Tibial nerve (tissue), 4 donors: ENCODE measurements at regions not wholly inside any gene's neighbourhood (a gene's known extent, or its start where the extent isn't known, plus 50 kb on each side); places are given as distances from the start of the nearest gene placed in this dataset.
A peak's percentile ranks its signal among the peaks of the same experiment; 100 is the strongest.
"Not testable (repeated sequence)": the region's sequence is repeated elsewhere in the genome, so short reads cannot be mapped to it uniquely, and the experiment has no call there.

ENCODE experiments used
- DNase-seq, 2 donors: peaks; one replicate each; pipeline ENCODE4 v3.0.0-alpha.2; 2019; ENCODE audit warnings: low spot score in 2 of 2
- H3K27ac ChIP-seq, 4 donors: fragments of 200-600 bp; sonication (generic) in 3 of 4; one replicate each; pipeline ENCODE4 v1.5.1; 2017 to 2019; ENCODE audit warnings: mild to moderate bottlenecking in 1 of 4
- H3K27me3 ChIP-seq, 2 donors: fragments of 200-600 bp; sonication (generic) in 1 of 2; one replicate each; pipeline versions ENCODE4 v1.5.1 to v1.6.0; 2017 to 2019
- H3K36me3 ChIP-seq, 3 donors: fragments of 200-600 bp; sonication (generic); one replicate each; pipeline ENCODE4 v1.5.1; 2018 to 2019
- H3K4me1 ChIP-seq, 4 donors: fragments of 200-600 bp; sonication (generic) in 3 of 4; one replicate each; pipeline ENCODE4 v1.5.1; 2017 to 2019
- H3K4me3 ChIP-seq, 4 donors: fragments of 200-600 bp; sonication (generic) in 3 of 4; one replicate each; pipeline ENCODE4 v1.5.1; 2017 to 2019; ENCODE audit warnings: mild to moderate bottlenecking in 1 of 4, moderate library complexity in 1 of 4
- H3K9me3 ChIP-seq, 4 donors: fragments of 200-600 bp; sonication (generic) in 3 of 4; one replicate each; pipeline ENCODE4 v1.5.1; 2017 to 2019
- EP300 ChIP-seq, 2 donors: sonication (generic); formaldehyde crosslinking; IDR thresholded peaks; one replicate each; pipeline ENCODE4 v1.6.1; 2017; ENCODE audit warnings: antibody characterized with exemption in 2 of 2, mild to moderate bottlenecking in 1 of 2
- POLR2A ChIP-seq, 2 donors: fragments of 450-650 bp; IDR thresholded peaks; one replicate each; pipeline ENCODE4 v1.6.1; 2017; ENCODE audit warnings: antibody characterized with exemption in 2 of 2, mild to moderate bottlenecking in 2 of 2, moderate library complexity in 2 of 2
- WGBS, 2 donors: methylation state at CpG; one replicate each; pipeline ENCODE4 v1.1.5; 2018; 5-methylcytosine and 5-hydroxymethylcytosine counted together
- TF ChIP-seq, protein P1 (sequence below), 5 experiments: fragments of 200-600 bp in 3 of 5; fragments of 450-650 bp in 2 of 5; sonication (generic) in 3 of 5; IDR thresholded peaks; one replicate each; pipeline ENCODE4 v1.5.1; 2016 to 2019; ENCODE audit warnings: antibody characterized with exemption in 5 of 5, mild to moderate bottlenecking in 3 of 5, moderate library complexity in 2 of 5

DNA sequence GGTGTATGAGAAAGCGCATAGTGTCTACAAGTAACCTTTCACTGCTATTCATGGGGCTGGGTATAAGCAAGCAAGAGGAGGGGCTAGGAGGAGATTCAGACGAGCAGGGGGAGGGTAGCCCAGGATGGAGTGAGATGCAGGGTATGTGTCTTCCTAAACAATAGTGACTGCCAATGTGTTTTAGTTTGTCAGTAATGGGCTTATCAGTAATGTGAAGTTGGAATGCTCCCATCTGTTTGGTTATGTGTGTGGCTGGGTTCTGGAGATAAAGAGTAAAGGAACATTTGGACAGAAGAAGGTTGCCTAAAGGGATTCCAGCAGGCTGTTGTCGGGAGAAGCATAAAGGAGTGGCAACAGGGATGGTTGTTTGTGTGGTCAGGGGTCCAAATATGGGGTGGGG lies 62.7 kb upstream of the EZR start:
- WGBS, 2 donors = 66 to 71% methylated on average over 3 of the region's 3 CpGs
- not testable (repeated sequence) for H3K4me3 ChIP-seq, H3K27me3 ChIP-seq, H3K36me3 ChIP-seq, H3K27ac ChIP-seq, DNase-seq
- Histone ChIP-seq H3K4me1 (peaks cover 0 to 10% (median 0%) of the 10 kb centered on the region in 4 donors), H3K9me3 (peaks cover 0 to 18% (median 0%) of the 10 kb centered on the region in 4 donors)

DNA sequence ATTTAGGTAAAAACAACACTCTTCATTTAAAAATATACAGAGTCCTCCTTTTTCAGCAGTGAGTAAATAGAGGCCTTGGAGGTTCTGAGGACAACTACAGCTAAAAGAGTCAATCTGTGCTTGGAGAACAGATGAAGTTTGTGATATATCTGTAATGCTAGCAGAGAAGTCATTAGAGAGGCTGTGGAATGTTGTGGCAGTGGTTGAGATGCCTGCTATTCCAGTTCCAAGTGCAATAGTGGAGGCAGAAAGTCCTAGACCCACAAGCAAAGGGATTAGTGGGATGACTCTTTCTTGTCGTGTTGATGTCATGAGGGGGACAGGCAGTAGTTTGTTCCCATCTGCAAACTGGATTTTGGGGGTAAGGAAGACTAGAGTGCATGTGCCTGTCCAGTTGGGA lies 62.1 kb upstream of the EZR start:
- DNase-seq, H3K27me3 ChIP-seq, H3K36me3 ChIP-seq, H3K4me3 ChIP-seq, H3K27ac ChIP-seq, H3K4me1 ChIP-seq: not testable (repeated sequence)
- 76 to 82% methylated on average over 1 of the region's 1 CpG for WGBS, 2 donors
- H3K9me3 ChIP-seq = peaks cover 0 to 22% (median 0%) of the 10 kb centered on the region in 4 donors

DNA sequence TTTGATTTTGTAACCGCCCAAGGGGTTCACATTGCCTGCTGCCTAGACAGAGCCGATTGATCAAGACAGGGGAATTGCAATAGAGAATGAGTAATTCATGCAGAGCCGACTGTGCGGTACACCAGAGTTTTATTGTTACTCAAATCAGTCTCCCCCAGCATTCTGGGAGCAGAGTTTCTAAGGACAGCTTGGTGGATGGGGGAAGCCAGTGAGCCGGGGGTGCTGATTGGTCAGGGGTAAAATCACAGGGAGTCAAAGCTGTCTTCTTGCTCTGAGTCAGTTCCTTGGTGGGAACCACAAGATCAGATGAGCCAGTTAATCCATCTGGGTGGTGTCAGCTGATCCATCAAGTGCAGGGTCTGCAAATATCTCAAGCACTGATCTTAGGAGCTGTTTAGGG lies 60.0 kb upstream of the EZR start:
- H3K4me3 ChIP-seq = no peak overlapping the region
- no peak for DNase-seq
- TF ChIP-seq POLR2A (IDR thresholded peaks at IDR 0.05) = no peak
- TF ChIP-seq EP300 (IDR thresholded peaks at IDR 0.05) = no peak
- TF ChIP-seq, protein P1, sequence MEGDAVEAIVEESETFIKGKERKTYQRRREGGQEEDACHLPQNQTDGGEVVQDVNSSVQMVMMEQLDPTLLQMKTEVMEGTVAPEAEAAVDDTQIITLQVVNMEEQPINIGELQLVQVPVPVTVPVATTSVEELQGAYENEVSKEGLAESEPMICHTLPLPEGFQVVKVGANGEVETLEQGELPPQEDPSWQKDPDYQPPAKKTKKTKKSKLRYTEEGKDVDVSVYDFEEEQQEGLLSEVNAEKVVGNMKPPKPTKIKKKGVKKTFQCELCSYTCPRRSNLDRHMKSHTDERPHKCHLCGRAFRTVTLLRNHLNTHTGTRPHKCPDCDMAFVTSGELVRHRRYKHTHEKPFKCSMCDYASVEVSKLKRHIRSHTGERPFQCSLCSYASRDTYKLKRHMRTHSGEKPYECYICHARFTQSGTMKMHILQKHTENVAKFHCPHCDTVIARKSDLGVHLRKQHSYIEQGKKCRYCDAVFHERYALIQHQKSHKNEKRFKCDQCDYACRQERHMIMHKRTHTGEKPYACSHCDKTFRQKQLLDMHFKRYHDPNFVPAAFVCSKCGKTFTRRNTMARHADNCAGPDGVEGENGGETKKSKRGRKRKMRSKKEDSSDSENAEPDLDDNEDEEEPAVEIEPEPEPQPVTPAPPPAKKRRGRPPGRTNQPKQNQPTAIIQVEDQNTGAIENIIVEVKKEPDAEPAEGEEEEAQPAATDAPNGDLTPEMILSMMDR (IDR thresholded peaks at IDR 0.05) = no peak
- 76 to 87% methylated on average over 5 of the region's 5 CpGs for WGBS, 2 donors
- no peaks in the 10 kb centered on the region for H3K36me3 ChIP-seq
- H3K4me1 ChIP-seq = no peaks in the 10 kb centered on the region
- peaks cover 0 to 22% (median 0%) of the 10 kb centered on the region in 4 donors for H3K9me3 ChIP-seq
- no peaks in the 10 kb centered on the region for H3K27me3 ChIP-seq
- no peak overlapping the region for H3K27ac ChIP-seq

DNA sequence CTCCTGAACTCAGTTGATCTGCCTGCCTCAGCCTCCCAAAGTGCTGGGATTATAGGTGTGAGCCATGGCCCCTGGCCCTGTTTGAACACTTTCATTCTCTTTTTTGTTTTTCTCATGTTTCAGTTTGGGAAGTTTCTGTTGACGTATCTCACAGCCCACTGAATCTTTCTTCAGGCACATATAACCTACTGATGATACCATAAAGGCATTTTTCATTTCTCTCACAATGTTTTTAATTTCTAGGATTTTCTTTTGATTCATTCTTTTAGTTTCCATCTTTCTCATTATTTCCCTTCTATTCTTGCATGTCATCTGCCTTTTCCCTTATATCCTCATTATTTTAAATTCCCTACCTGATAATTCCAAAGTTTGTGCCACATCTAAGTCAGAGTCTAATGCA lies 58.5 kb upstream of the EZR start:
- 92 to 100% methylated on average over 1 of the region's 1 CpG for WGBS, 2 donors
- TF ChIP-seq, protein P1 (IDR thresholded peaks at IDR 0.05) = no peak
- no peak for TF ChIP-seq EP300 (IDR thresholded peaks at IDR 0.05)
- H3K36me3 ChIP-seq = no peaks in the 10 kb centered on the region
- no peaks in the 10 kb centered on the region for H3K27me3 ChIP-seq
- peaks cover 0 to 22% (median 0%) of the 10 kb centered on the region in 4 donors for H3K9me3 ChIP-seq
- no peaks in the 10 kb centered on the region for H3K4me1 ChIP-seq
- no peak overlapping the region for H3K4me3 ChIP-seq
- no peak overlapping the region for H3K27ac ChIP-seq
- DNase-seq = no peak

DNA sequence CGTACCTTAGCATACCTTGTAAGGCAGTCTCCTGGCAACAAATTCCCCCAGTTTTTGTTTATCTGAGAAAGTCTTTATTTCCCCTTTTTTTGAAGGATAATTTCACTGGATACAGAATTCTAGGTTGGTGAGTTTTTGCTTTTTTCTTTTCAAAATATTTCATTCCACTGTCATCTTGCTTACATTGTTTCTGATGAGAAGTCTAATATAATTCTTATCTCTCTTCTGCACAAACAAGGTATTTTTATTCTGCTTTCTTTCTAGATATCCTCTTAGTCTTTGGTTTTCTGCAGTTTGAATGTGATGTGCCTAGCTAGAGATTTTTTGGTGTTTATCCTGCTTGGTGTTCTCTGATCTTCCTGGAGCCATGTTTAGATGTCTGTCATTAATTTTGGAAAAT lies 57.7 kb upstream of the EZR start:
- DNase-seq = no peak
- H3K36me3 ChIP-seq = no peaks in the 10 kb centered on the region
- no peak overlapping the region for H3K4me3 ChIP-seq
- peaks cover 0 to 22% (median 0%) of the 10 kb centered on the region in 4 donors for H3K9me3 ChIP-seq
- H3K27ac ChIP-seq = no peak overlapping the region
- H3K27me3 ChIP-seq = no peaks in the 10 kb centered on the region
- H3K4me1 ChIP-seq = no peaks in the 10 kb centered on the region
- WGBS, 2 donors = 92 to 98% methylated on average over 1 of the region's 1 CpG
- TF ChIP-seq EP300 (IDR thresholded peaks at IDR 0.05) (no peak), POLR2A (IDR thresholded peaks at IDR 0.05) (no peak)
- TF ChIP-seq, protein P1 (IDR thresholded peaks at IDR 0.05) = no peak

DNA sequence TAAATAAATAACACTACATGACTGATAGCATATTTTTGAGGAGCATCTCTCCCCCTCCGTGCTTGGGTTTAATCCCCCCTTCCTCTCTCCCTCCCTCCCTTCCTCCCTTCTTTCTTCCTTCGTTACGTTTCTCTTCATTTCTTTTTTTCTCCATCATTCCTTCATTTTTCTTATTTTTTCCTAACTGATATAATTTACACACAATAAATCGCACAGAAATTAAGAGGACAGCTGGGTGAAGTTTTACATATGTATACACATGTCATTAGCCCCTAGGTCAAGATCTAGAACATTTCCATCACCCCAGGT lies 51.4 kb upstream of the EZR start:
- Histone ChIP-seq H3K27ac (peak overlapping the region in 1 of 4 donors; percentile 92), H3K9me3 (no peaks in the 10 kb centered on the region), H3K27me3 (no peaks in the 10 kb centered on the region), H3K4me3 (no peak overlapping the region), H3K36me3 (no peaks in the 10 kb centered on the region), H3K4me1 (peaks cover 0 to 16% (median 2%) of the 10 kb centered on the region in 4 donors)
- TF ChIP-seq POLR2A (IDR thresholded peaks at IDR 0.05) (no peak), EP300 (IDR thresholded peaks at IDR 0.05) (no peak)
- TF ChIP-seq, protein P1 (IDR thresholded peaks at IDR 0.05) = no peak
- WGBS, 2 donors = 94% methylated on average over 4 of the region's 4 CpGs
- DNase-seq = no peak
